WTC11 (cell line): ENCODE measurements at regions not wholly inside any gene's neighbourhood (a gene's known extent, or its start where the extent isn't known, plus 50 kb on each side); places are given as distances from the start of the nearest gene placed in this dataset.

ENCODE experiments used
- ATAC-seq: fragments of 200-7000 bp; cut with Tn5 transposase; 2 replicates; pipeline ENCODE4 v1.10.0; 2021; ENCODE audit warnings: mild to moderate bottlenecking, moderate library complexity
- CTCF ChIA-PET: fragments of 300-600 bp; sonication (Branson Sonifier 250); formaldehyde crosslinking; loops from one replicate; lab custom pipeline; 2021; ENCODE audit warnings: antibody characterized with exemption; lab: Charles Lee
- POLR2A ChIA-PET: fragments of 350-600 bp; sonication (Branson Sonifier 250); formaldehyde crosslinking; loops from one replicate; lab custom pipeline; 2021; ENCODE audit warnings: antibody characterized with exemption; lab: Charles Lee
- DNase-seq: peaks from one replicate; pipeline ENCODE4 v3.0.0; 2021; ENCODE audit warnings: low spot score
- H3K27ac Mint-ChIP-seq: 2 replicates; pipeline ENCODE4 v1.8.0; 2021; ENCODE audit warnings: mixed read lengths
- H3K27me3 Mint-ChIP-seq: 2 replicates; pipeline ENCODE4 v1.8.0; 2021; ENCODE audit warnings: low read depth, mild to moderate bottlenecking, moderate library complexity, mixed read lengths
- H3K36me3 Mint-ChIP-seq: 2 replicates; pipeline ENCODE4 v1.8.0; 2021; ENCODE audit warnings: mixed read lengths
- H3K4me1 Mint-ChIP-seq: 2 replicates; pipeline ENCODE4 v1.8.0; 2022; ENCODE audit warnings: mixed read lengths
- H3K4me3 Mint-ChIP-seq: 2 replicates; pipeline ENCODE4 v1.8.0; 2021; ENCODE audit warnings: mild to moderate bottlenecking, moderate library complexity, mixed read lengths
- H3K9me3 Mint-ChIP-seq: 2 replicates; pipeline ENCODE4 v1.8.0; 2021; ENCODE audit warnings: mixed read lengths
- ELF4 ChIP-seq: sonication (generic); formaldehyde crosslinking; IDR thresholded peaks from 2 replicates; pipeline ENCODE4 v1.8.1; 2022; ENCODE audit warnings: low read depth, mild to moderate bottlenecking, moderate library complexity, missing genetic modification reagents
- ETV6 ChIP-seq: sonication (generic); formaldehyde crosslinking; IDR thresholded peaks from 2 replicates; pipeline ENCODE4 v1.8.1; 2022; ENCODE audit warnings: mild to moderate bottlenecking, missing genetic modification reagents
- GABPB1 ChIP-seq: sonication (generic); formaldehyde crosslinking; IDR thresholded peaks from 2 replicates; pipeline ENCODE4 v1.8.1; 2023; ENCODE audit warnings: mild to moderate bottlenecking, missing genetic modification reagents
- HMGA2 ChIP-seq: fragments of 250-450 bp; sonication (Bioruptor Pico); IDR thresholded peaks from 2 replicates; pipeline ENCODE4 v1.4.0; 2021; ENCODE audit warnings: mild to moderate bottlenecking, moderate library complexity
- NFATC4 ChIP-seq: fragments of 250-450 bp; sonication (Bioruptor Pico); IDR thresholded peaks from 2 replicates; pipeline ENCODE4 v1.9.0; 2021; ENCODE audit warnings: mild to moderate bottlenecking
- OVOL2 ChIP-seq: fragments of 250-450 bp; sonication (Bioruptor Pico); IDR thresholded peaks from 2 replicates; pipeline ENCODE4 v1.9.0; 2021; ENCODE audit warnings: mild to moderate bottlenecking, borderline replicate concordance
- SOX15 ChIP-seq: fragments of 250-450 bp; sonication (Bioruptor Pico); IDR thresholded peaks from 2 replicates; pipeline ENCODE4 v1.9.0; 2021; ENCODE audit warnings: mild to moderate bottlenecking
- ZBTB21 ChIP-seq: sonication (generic); formaldehyde crosslinking; IDR thresholded peaks from 2 replicates; pipeline ENCODE4 v1.8.1; 2023; ENCODE audit warnings: mild to moderate bottlenecking, missing genetic modification reagents, borderline replicate concordance
- ZNF121 ChIP-seq: sonication (generic); formaldehyde crosslinking; IDR thresholded peaks from 2 replicates; pipeline ENCODE4 v1.8.0; 2023; ENCODE audit warnings: missing genetic modification reagents
- ZNF396 ChIP-seq: fragments of 250-450 bp; sonication (Bioruptor Pico); IDR thresholded peaks from 2 replicates; pipeline ENCODE4 v1.8.0; 2021; ENCODE audit warnings: mild to moderate bottlenecking, moderate library complexity, borderline replicate concordance
- TF ChIP-seq, protein P1 (sequence below): fragments of 200-600 bp; IDR thresholded peaks from 2 replicates; pipeline ENCODE4 v1.8.0; 2022; ENCODE audit warnings: antibody characterized with exemption
- TF ChIP-seq, protein P2 (sequence below): sonication (generic); formaldehyde crosslinking; IDR thresholded peaks from 2 replicates; pipeline ENCODE4 v1.8.1; 2022; ENCODE audit warnings: missing genetic modification reagents, borderline replicate concordance
- TF ChIP-seq, protein P3 (sequence below): fragments of 250-450 bp; sonication (Bioruptor Pico); conservative IDR thresholded peaks from 2 replicates; pipeline ENCODE4 v1.9.0; 2021; ENCODE audit warnings: mild to moderate bottlenecking
- TF ChIP-seq, protein P4 (sequence below): sonication (generic); formaldehyde crosslinking; conservative IDR thresholded peaks from 2 replicates; pipeline ENCODE4 v1.8.1; 2023; ENCODE audit warnings: mild to moderate bottlenecking, low read depth, missing genetic modification reagents, moderate library complexity
- TF ChIP-seq, protein P5 (sequence below): fragments of 250-450 bp; sonication (Bioruptor Pico); IDR thresholded peaks from 2 replicates; pipeline ENCODE4 v1.8.0; 2021; ENCODE audit warnings: mild to moderate bottlenecking
- TF ChIP-seq, protein P6 (sequence below): sonication (generic); formaldehyde crosslinking; IDR thresholded peaks from 2 replicates; pipeline ENCODE4 v1.8.1; 2023; ENCODE audit warnings: mild to moderate bottlenecking, moderate library complexity, missing genetic modification reagents

DNA sequence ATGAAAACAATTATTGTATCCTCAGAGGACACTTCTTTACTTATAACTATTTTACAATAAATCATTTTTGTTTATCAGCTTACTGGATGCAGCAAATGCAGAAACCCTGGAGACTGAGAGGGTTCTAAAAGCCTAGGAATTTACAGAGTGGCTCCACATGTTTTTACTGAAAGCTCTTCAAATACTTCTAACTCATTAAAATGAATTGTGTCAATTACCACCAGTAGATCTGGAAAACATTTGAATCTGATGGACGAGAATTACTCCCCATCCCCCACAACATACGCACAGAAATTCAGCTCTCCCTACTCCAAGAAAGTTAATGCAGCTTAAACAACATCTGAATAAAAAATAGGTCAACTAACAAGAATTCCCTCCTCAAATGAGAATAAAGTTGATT lies 319.8 kb upstream of the FIGN start:
- ChIA-PET CTCF (interaction anchor here (1.0 kb wide), 1 partner anchor 375 kb away, joined by 4 read pairs; no protein-coding TSS in a partner anchor), POLR2A (no interaction called here)
- TF ChIP-seq SOX15 (CRISPR knock-in tag) (no peak), OVOL2 (CRISPR knock-in tag) (no peak), NFATC4 (CRISPR knock-in tag) (no peak), ZBTB21 (CRISPR knock-in tag) (no peak), ETV6 (CRISPR knock-in tag) (no peak), ELF4 (CRISPR knock-in tag) (no peak), ZNF396 (CRISPR knock-in tag) (no peak), ZNF121 (no peak), HMGA2 (CRISPR knock-in tag) (no peak), GABPB1 (CRISPR knock-in tag) (no peak)
- TF ChIP-seq, protein P1, sequence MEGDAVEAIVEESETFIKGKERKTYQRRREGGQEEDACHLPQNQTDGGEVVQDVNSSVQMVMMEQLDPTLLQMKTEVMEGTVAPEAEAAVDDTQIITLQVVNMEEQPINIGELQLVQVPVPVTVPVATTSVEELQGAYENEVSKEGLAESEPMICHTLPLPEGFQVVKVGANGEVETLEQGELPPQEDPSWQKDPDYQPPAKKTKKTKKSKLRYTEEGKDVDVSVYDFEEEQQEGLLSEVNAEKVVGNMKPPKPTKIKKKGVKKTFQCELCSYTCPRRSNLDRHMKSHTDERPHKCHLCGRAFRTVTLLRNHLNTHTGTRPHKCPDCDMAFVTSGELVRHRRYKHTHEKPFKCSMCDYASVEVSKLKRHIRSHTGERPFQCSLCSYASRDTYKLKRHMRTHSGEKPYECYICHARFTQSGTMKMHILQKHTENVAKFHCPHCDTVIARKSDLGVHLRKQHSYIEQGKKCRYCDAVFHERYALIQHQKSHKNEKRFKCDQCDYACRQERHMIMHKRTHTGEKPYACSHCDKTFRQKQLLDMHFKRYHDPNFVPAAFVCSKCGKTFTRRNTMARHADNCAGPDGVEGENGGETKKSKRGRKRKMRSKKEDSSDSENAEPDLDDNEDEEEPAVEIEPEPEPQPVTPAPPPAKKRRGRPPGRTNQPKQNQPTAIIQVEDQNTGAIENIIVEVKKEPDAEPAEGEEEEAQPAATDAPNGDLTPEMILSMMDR: no peak
- TF ChIP-seq, protein P2, sequence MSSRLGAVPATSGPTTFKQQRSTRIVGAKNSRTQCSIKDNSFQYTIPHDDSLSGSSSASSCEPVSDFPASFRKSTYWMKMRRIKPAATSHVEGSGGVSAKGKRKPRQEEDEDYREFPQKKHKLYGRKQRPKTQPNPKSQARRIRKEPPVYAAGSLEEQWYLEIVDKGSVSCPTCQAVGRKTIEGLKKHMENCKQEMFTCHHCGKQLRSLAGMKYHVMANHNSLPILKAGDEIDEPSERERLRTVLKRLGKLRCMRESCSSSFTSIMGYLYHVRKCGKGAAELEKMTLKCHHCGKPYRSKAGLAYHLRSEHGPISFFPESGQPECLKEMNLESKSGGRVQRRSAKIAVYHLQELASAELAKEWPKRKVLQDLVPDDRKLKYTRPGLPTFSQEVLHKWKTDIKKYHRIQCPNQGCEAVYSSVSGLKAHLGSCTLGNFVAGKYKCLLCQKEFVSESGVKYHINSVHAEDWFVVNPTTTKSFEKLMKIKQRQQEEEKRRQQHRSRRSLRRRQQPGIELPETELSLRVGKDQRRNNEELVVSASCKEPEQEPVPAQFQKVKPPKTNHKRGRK (CRISPR knock-in tag): no peak
- TF ChIP-seq, protein P3, sequence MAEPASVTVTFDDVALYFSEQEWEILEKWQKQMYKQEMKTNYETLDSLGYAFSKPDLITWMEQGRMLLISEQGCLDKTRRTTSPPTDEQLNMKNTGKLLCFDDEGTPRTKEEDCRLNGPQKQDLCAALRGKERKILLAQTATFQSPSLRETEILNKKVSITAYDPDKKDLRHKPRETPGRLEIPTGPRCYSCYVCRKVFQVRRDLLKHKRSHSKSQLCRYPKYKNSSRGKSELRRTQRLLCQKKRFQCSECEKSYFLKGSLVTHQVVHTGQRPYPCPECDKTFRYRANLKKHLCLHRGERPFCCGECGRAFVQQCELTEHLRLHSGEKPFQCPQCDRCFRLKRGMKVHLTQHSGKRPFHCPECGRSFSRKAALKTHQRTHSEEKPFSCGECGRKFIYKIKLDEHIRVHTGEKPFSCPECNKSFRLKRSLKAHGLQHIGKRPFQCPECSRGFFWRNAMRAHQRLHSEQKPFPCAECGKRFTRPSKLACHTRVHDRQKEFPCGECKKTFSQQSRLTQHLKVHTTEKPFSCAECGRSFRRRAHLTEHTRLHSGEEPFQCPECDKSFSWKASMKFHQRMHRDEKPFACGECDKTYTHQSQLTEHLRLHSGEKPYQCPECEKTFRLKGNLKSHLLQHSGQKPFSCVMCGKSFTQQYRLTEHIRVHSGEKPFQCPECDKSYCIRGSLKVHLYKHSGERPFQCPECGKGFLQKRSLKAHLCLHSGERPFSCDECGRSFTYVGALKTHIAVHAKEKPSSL (CRISPR knock-in tag): no peak
- TF ChIP-seq, protein P4, sequence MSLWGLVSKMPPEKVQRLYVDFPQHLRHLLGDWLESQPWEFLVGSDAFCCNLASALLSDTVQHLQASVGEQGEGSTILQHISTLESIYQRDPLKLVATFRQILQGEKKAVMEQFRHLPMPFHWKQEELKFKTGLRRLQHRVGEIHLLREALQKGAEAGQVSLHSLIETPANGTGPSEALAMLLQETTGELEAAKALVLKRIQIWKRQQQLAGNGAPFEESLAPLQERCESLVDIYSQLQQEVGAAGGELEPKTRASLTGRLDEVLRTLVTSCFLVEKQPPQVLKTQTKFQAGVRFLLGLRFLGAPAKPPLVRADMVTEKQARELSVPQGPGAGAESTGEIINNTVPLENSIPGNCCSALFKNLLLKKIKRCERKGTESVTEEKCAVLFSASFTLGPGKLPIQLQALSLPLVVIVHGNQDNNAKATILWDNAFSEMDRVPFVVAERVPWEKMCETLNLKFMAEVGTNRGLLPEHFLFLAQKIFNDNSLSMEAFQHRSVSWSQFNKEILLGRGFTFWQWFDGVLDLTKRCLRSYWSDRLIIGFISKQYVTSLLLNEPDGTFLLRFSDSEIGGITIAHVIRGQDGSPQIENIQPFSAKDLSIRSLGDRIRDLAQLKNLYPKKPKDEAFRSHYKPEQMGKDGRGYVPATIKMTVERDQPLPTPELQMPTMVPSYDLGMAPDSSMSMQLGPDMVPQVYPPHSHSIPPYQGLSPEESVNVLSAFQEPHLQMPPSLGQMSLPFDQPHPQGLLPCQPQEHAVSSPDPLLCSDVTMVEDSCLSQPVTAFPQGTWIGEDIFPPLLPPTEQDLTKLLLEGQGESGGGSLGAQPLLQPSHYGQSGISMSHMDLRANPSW (CRISPR knock-in tag): no peak
- TF ChIP-seq, protein P5, sequence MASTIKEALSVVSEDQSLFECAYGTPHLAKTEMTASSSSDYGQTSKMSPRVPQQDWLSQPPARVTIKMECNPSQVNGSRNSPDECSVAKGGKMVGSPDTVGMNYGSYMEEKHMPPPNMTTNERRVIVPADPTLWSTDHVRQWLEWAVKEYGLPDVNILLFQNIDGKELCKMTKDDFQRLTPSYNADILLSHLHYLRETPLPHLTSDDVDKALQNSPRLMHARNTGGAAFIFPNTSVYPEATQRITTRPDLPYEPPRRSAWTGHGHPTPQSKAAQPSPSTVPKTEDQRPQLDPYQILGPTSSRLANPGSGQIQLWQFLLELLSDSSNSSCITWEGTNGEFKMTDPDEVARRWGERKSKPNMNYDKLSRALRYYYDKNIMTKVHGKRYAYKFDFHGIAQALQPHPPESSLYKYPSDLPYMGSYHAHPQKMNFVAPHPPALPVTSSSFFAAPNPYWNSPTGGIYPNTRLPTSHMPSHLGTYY (CRISPR knock-in tag): no peak
- TF ChIP-seq, protein P6, sequence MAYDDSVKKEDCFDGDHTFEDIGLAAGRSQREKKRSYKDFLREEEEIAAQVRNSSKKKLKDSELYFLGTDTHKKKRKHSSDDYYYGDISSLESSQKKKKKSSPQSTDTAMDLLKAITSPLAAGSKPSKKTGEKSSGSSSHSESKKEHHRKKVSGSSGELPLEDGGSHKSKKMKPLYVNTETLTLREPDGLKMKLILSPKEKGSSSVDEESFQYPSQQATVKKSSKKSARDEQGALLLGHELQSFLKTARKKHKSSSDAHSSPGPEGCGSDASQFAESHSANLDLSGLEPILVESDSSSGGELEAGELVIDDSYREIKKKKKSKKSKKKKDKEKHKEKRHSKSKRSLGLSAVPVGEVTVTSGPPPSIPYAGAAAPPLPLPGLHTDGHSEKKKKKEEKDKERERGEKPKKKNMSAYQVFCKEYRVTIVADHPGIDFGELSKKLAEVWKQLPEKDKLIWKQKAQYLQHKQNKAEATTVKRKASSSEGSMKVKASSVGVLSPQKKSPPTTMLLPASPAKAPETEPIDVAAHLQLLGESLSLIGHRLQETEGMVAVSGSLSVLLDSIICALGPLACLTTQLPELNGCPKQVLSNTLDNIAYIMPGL (CRISPR knock-in tag): no peak
- Mint-ChIP-seq H3K27ac (no peak overlapping the region), H3K36me3 (no peaks in the 10 kb centered on the region), H3K27me3 (no peaks in the 10 kb centered on the region), H3K4me3 (no peak overlapping the region), H3K9me3 (no peaks in the 10 kb centered on the region), H3K4me1 (peaks cover 3% of the 10 kb centered on the region)
- no peak for ATAC-seq
- DNase-seq: no peak
